ENCODE measurements at regions not wholly inside any gene's neighbourhood (a gene's known extent, or its start where the extent isn't known, plus 50 kb on each side); places are given as distances from the start of the nearest gene placed in this dataset.

DNA sequence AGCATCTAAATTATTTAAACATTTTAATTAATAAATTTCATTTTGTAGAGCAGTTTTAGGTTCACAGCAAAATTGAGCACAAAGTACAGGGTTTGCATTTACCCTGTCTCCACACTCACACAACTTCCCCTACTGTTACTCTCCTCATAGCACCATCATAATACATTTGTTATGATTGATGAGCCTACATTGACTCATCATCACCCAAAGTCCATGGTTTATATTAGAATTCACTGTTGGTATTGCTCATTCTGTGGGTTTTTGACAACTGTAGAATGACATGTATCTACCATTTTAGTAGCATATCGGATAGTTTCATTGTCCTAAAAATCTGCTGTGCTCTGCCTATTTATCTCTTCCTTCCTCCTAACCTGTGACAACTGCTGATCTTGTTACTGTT, 411.1 kb upstream of the MPDZ start:
- in situ Hi-C loops (cut with HindIII; ENCODE audit: low sequenced_read_pairs) = no loop called here
- no peak overlapping the region for H3K4me3 ChIP-seq (ENCODE audit: low read depth, low read length)
- no peak for TF ChIP-seq CTCF (IDR thresholded peaks at IDR 0.05; ENCODE audit: low read depth, low read length)
- no peak for DNase-seq (ENCODE audit: low read depth, low spot score)

- no peak overlapping the region for H3K4me3 ChIP-seq (ENCODE audit: low read depth, low read length)
- in situ Hi-C loops (cut with HindIII; ENCODE audit: low sequenced_read_pairs) = no loop called here
- DNase-seq (ENCODE audit: low read depth, low spot score) = no peak
- no peak for TF ChIP-seq CTCF (IDR thresholded peaks at IDR 0.05; ENCODE audit: low read depth, low read length)
These were observed 410.4 kb upstream of the MPDZ start for GRCh38 chr9:13689925-13690324.

GRCh38 chr9:13688990-13689600, 409.6 kb upstream of the MPDZ start:
- no peak overlapping the region for H3K4me3 ChIP-seq (ENCODE audit: low read depth, low read length)
- in situ Hi-C loops (cut with HindIII; ENCODE audit: low sequenced_read_pairs) = no loop called here
- peak; percentile 24 for DNase-seq (ENCODE audit: low read depth, low spot score)
- TF ChIP-seq CTCF (IDR thresholded peaks at IDR 0.05; ENCODE audit: low read depth, low read length) = peak; percentile 52

GRCh38 chr9:13688223-13688989, 408.9 kb upstream of the MPDZ start:
- peak; percentile 29 for DNase-seq (ENCODE audit: low read depth, low spot score)
- no peak overlapping the region for H3K4me3 ChIP-seq (ENCODE audit: low read depth, low read length)
- TF ChIP-seq CTCF (IDR thresholded peaks at IDR 0.05; ENCODE audit: low read depth, low read length) = no peak
- in situ Hi-C loops (cut with HindIII; ENCODE audit: low sequenced_read_pairs) = no loop called here

DNA sequence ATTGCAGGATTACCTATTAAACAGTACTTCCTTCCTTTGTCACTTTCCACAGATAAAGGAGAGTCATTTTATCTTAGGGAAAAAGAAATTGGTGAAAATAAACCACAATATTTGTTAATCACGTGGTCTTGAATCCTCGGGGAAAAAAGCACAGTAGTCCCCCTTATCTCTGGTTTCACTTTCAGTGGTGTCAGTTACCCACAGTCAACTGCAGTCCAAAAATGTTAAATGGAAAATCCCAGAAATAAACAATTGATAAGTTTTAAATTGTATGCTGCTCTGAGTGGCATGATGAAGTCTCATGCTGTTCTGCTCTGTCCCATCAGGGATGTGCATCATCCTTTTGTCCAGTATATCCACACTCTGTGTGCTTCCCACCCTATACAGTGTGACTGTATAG, 405.2 kb upstream of the MPDZ start:
- no peak for DNase-seq (ENCODE audit: low read depth, low spot score)
- no peak for TF ChIP-seq CTCF (IDR thresholded peaks at IDR 0.05; ENCODE audit: low read depth, low read length)
- H3K4me3 ChIP-seq (ENCODE audit: low read depth, low read length) = no peak overlapping the region
- in situ Hi-C loops (cut with HindIII; ENCODE audit: low sequenced_read_pairs) = no loop called here

GRCh38 chr9:13677801-13678200, 398.3 kb upstream of the MPDZ start:
- H3K4me3 ChIP-seq (ENCODE audit: low read depth, low read length) = no peak overlapping the region
- TF ChIP-seq CTCF (IDR thresholded peaks at IDR 0.05; ENCODE audit: low read depth, low read length) = no peak
- in situ Hi-C loops (cut with HindIII; ENCODE audit: low sequenced_read_pairs) = no loop called here
- DNase-seq (ENCODE audit: low read depth, low spot score) = no peak

All from astrocyte of the spinal cord (primary cell).